GM18861 (cell line): ENCODE measurements at regions not wholly inside any gene's neighbourhood (a gene's known extent, or its start where the extent isn't known, plus 50 kb on each side); places are given as distances from the start of the nearest gene placed in this dataset.
"Not testable (repeated sequence)": the region's sequence is repeated elsewhere in the genome, so short reads cannot be mapped to it uniquely, and the experiment has no call there.

ENCODE experiments used
- ATAC-seq: cut with Tn5 transposase; IDR thresholded peaks from one replicate; pipeline ENCODE4 v1.9.1; 2021; ENCODE audit not compliant: unreplicated experiment

GRCh38 chr2:182477774-182478173 is 50.9 kb upstream of the PDE1A start:
- ATAC-seq = no peak

GRCh38 chr2:182481676-182482075 is 54.8 kb upstream of the PDE1A start:
- ATAC-seq = no peak

- ATAC-seq = no peak
Measured at GRCh38 chr2:182482511-182482910, 55.7 kb upstream of the PDE1A start.

- ATAC-seq = no peak
Measured at GRCh38 chr2:182496596-182496995, 69.8 kb upstream of the PDE1A start.

- no peak for ATAC-seq
Measured at GRCh38 chr2:182499706-182500470, 73.1 kb upstream of the PDE1A start.

- ATAC-seq = no peak
Measured at GRCh38 chr2:182503886-182504285, 77.0 kb upstream of the PDE1A start.

- ATAC-seq = no peak
Measured at GRCh38 chr2:182504903-182505302, 78.1 kb upstream of the PDE1A start.

- no peak for ATAC-seq
Measured at GRCh38 chr2:182506606-182507005, 79.8 kb upstream of the PDE1A start.

GRCh38 chr2:182508583-182508982 is 81.7 kb upstream of the PDE1A start:
- not testable (repeated sequence) for ATAC-seq

GRCh38 chr2:182509216-182509615 is 82.4 kb upstream of the PDE1A start:
- ATAC-seq = no peak

GRCh38 chr2:182521453-182522404 is 94.9 kb upstream of the PDE1A start:
- ATAC-seq = no peak

GRCh38 chr2:182522405-182522896 is 95.6 kb upstream of the PDE1A start:
- no peak for ATAC-seq

- no peak for ATAC-seq
Measured at GRCh38 chr2:182522972-182523473, 96.2 kb upstream of the PDE1A start.

- ATAC-seq = no peak
Measured at GRCh38 chr2:182530636-182531035, 103.8 kb upstream of the PDE1A start.

- no peak for ATAC-seq
Measured at GRCh38 chr2:182540252-182540651, 113.4 kb upstream of the PDE1A start.

- peak; percentile 86 for ATAC-seq
Measured at GRCh38 chr2:182541268-182541667, 114.4 kb upstream of the PDE1A start.

GRCh38 chr2:182542501-182543258 is 115.8 kb upstream of the PDE1A start:
- ATAC-seq = no peak

GRCh38 chr2:182543741-182544525 is 117.1 kb upstream of the PDE1A start:
- no peak for ATAC-seq

- ATAC-seq = peak; percentile 65
Measured at GRCh38 chr2:182545420-182546167, 118.8 kb upstream of the PDE1A start.
